Testis (tissue), 2 donors: ENCODE measurements at regions not wholly inside any gene's neighbourhood (a gene's known extent, or its start where the extent isn't known, plus 50 kb on each side); places are given as distances from the start of the nearest gene placed in this dataset.

Source experiments
- DNase-seq: peaks from one replicate; pipeline ENCODE4 v3.0.0-alpha.2; 2019
- H3K27ac ChIP-seq, 2 donors: fragments of 200-600 bp; sonication (generic); one replicate each; pipeline ENCODE4 v1.5.1; 2019
- H3K27me3 ChIP-seq: fragments of 200-600 bp; sonication (generic); one replicate; pipeline ENCODE4 v1.5.1; 2019
- H3K36me3 ChIP-seq: fragments of 200-600 bp; sonication (generic); one replicate; pipeline ENCODE4 v1.5.1; 2017; ENCODE audit warnings: low read depth; ENCODE audit errors: missing control alignments
- H3K4me1 ChIP-seq: fragments of 200-600 bp; sonication (generic); one replicate; pipeline ENCODE4 v1.5.1; 2019
- H3K4me3 ChIP-seq, 2 donors: fragments of 200-600 bp; sonication (generic); one replicate each; pipeline ENCODE4 v1.5.1; 2017 to 2019
- H3K9me3 ChIP-seq: fragments of 200-600 bp; sonication (generic); one replicate; pipeline ENCODE4 v1.5.1; 2017
- CTCF ChIP-seq, 3 experiments: fragments of 450-650 bp in 2 of 3; fragments of 200-600 bp in 1 of 3; sonication (generic) in 1 of 3; IDR thresholded peaks; one replicate each; pipeline ENCODE4 v1.5.1; 2016 to 2019; ENCODE audit warnings: antibody characterized with exemption in 3 of 3, mild to moderate bottlenecking in 2 of 3, moderate library complexity in 1 of 3
- POLR2A ChIP-seq: fragments of 450-650 bp; IDR thresholded peaks from one replicate; pipeline ENCODE4 v1.6.1; 2017; ENCODE audit warnings: antibody characterized with exemption, mild to moderate bottlenecking, moderate library complexity
- WGBS, 2 donors: methylation state at CpG; one replicate each; pipeline ENCODE4 v1.1.5; 2018; 5-methylcytosine and 5-hydroxymethylcytosine counted together
- intact Hi-C: fragments of 100-400 bp; cut with DNase I; formaldehyde crosslinking; loops from one replicate; pipeline ENCODE4 v1.15.1; 2023; ENCODE audit warnings: low total_unique reads

DNA sequence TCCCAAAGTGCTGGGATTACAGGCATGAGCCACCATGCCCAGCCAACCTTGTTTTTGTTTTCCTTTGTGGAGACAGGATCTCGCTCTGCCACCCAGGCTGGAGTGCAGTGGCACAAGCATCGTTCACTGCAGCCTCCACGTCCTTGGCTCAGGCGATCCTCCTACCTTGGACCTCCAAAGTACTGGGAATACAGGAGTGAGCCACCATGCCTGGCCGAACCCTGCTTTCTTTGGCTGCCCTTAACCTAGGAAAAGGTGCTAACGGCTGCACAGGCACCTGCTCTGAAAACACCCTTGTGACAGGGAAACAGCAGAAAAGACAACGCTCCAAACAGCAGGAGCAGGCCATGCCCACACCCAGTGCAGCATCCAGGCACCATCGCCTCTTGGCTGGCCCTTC, 71.9 kb downstream of the OAT start:
- Histone ChIP-seq H3K4me1 (no peaks in the 10 kb centered on the region), H3K9me3 (no peaks in the 10 kb centered on the region), H3K27me3 (no peaks in the 10 kb centered on the region), H3K36me3 (no peaks in the 10 kb centered on the region), H3K27ac (no peak overlapping the region), H3K4me3 (no peak overlapping the region)
- intact Hi-C loops, result no loop called here
- no peak for DNase-seq
- no peak for TF ChIP-seq POLR2A
- no peak for TF ChIP-seq CTCF (IDR thresholded peaks at IDR 0.05)
- 92 to 94% methylated on average over 7 to 8 of the region's 8 CpGs for WGBS, 2 donors

- no peak for TF ChIP-seq POLR2A
- TF ChIP-seq CTCF (IDR thresholded peaks at IDR 0.05), result no peak
- DNase-seq, result no peak
- Histone ChIP-seq H3K27ac (no peak overlapping the region), H3K36me3 (no peaks in the 10 kb centered on the region), H3K4me3 (no peak overlapping the region), H3K4me1 (no peaks in the 10 kb centered on the region), H3K9me3 (no peaks in the 10 kb centered on the region), H3K27me3 (no peaks in the 10 kb centered on the region)
- intact Hi-C loops, result no loop called here
- 96 to 97% methylated on average over 7 to 8 of the region's 8 CpGs for WGBS, 2 donors
These were observed 73.2 kb downstream of the OAT start for GRCh38 chr10:124345521-124345920.

DNA sequence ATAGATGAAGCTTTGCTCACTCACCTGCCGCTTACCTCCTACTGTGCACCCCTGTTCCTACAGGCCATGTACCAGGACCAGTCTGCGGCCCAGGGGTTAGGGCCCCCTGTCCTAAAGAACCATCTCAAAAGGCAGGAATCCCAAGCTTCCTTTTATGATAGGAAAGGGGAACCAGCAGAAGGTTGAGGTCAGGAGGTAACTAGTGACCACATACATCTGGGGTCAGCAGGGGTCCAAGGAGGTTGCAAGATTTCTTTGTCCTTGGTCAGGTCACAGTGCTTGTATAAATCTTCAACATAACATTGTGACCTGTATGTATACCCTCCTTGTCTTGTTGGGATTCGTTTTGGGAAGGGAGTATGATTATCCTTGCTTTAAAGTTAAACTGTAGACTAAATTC, 73.8 kb downstream of the OAT start:
- no peak overlapping the region for H3K4me3 ChIP-seq
- intact Hi-C loops, result no loop called here
- TF ChIP-seq POLR2A (no peak), CTCF (IDR thresholded peaks at IDR 0.05) (no peak)
- 83 to 95% methylated on average over 3 of the region's 3 CpGs for WGBS, 2 donors
- no peaks in the 10 kb centered on the region for H3K4me1 ChIP-seq
- no peaks in the 10 kb centered on the region for H3K9me3 ChIP-seq
- no peak overlapping the region for H3K27ac ChIP-seq
- no peak for DNase-seq
- H3K36me3 ChIP-seq, result no peaks in the 10 kb centered on the region
- no peaks in the 10 kb centered on the region for H3K27me3 ChIP-seq

DNA sequence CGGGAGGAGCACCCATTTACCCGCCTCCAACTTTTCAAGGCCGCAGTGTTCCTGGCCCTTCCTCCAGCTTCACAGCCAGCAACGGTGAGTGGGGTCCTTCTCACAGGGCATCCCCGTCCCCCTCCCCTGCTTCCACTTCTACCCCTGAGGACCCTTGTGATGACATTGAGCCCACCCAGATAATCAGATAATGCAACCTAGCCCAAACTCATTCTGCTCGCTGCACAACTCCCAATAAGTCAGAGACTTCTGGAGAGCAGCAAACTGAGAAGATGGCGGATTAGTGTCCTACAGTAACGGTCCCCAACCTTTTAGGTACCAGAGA, 74.5 kb downstream of the OAT start:
- intact Hi-C loops, result no loop called here
- DNase-seq, result no peak
- TF ChIP-seq CTCF (IDR thresholded peaks at IDR 0.05), result no peak
- no peaks in the 10 kb centered on the region for H3K27me3 ChIP-seq
- H3K36me3 ChIP-seq, result no peaks in the 10 kb centered on the region
- no peaks in the 10 kb centered on the region for H3K9me3 ChIP-seq
- H3K27ac ChIP-seq, result no peak overlapping the region
- H3K4me1 ChIP-seq, result no peaks in the 10 kb centered on the region
- WGBS, 2 donors, result 81 to 93% methylated on average over 7 to 8 of the region's 8 CpGs
- no peak overlapping the region for H3K4me3 ChIP-seq

DNA sequence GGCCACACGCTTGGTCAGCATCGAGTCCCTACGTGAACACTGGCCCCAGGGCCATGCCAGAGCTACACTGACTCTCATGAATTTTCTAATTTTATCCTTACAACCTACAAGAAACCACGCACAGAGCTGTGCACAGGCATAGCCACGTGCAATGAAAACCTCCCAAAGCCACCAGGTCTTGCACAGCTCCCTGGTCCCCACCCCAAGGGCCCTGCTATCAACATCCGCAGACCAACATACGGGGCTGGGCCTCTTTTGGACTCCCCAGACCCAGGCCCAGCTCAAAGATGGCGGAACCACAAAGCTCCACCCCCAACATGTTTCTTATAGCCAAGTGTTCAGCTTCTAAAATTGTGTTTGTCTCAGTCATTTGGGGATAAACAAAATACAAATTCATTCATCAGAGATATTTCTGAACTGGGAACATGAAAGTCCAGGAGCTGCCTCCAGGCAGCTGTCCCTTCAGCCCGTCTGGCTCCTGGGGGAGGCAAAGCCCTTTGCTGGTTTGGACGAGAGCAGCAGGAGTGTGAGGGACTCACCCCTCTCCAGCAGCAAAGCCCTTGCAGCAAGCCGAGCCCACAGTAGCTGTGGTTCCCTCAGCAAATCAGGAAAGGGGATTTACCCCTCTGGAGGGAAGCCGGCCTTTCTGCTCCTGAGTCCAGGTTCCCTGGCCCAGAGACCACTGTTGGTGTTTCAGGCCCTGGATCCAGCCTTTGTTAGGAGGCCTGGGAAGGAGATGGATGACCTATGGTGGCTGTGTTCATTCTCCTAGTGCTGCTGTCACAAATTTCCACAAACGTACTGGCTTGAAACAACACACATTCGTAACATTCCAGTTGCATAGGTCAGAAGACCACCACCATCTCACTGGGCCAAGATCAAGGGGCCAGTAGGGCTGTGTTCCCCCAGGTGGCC, 75.1 kb downstream of the OAT start:
- TF ChIP-seq CTCF (IDR thresholded peaks at IDR 0.05) (no peak), POLR2A (no peak)
- no peaks in the 10 kb centered on the region for H3K9me3 ChIP-seq
- DNase-seq, result no peak

More for the DNA sequence above, 75.1 kb downstream of the OAT start:
- intact Hi-C loops, result no loop called here
- Histone ChIP-seq H3K27me3 (no peaks in the 10 kb centered on the region), H3K4me3 (no peak overlapping the region), H3K27ac (no peak overlapping the region), H3K4me1 (no peaks in the 10 kb centered on the region), H3K36me3 (no peaks in the 10 kb centered on the region)
- 90 to 98% methylated on average over 9 to 14 of the region's 14 CpGs for WGBS, 2 donors
